HEK293T (cell line): ENCODE measurements at regions not wholly inside any gene's neighbourhood (a gene's known extent, or its start where the extent isn't known, plus 50 kb on each side); places are given as distances from the start of the nearest gene placed in this dataset.
"Not testable (repeated sequence)": the region's sequence is repeated elsewhere in the genome, so short reads cannot be mapped to it uniquely, and the experiment has no call there.

ENCODE experiments used
- CTCF ChIA-PET: fragments of 350-600 bp; formaldehyde crosslinking; extraction: SDS; loops from one replicate; lab custom pipeline; 2021; ENCODE audit warnings: antibody characterized with exemption, inconsistent platforms; lab: Yijun Ruan, JAX
- POLR2A ChIA-PET: fragments of 350-600 bp; formaldehyde crosslinking; extraction: SDS; loops from one replicate; lab custom pipeline; 2020; ENCODE audit warnings: antibody characterized with exemption, inconsistent platforms; lab: Yijun Ruan, JAX
- DNase-seq: peaks from one replicate; pipeline ENCODE4 v3.0.0; 2012; ENCODE audit warnings: mixed read lengths; ENCODE audit errors: extremely low spot score
- ARNT ChIP-seq: fragments of 450-650 bp; IDR thresholded peaks from 2 replicates; pipeline ENCODE4 v1.6.1; 2017; ENCODE audit warnings: mild to moderate bottlenecking
- BHLHE40 ChIP-seq: fragments of 450-650 bp; IDR thresholded peaks from 2 replicates; pipeline ENCODE4 v1.6.1; 2016; ENCODE audit warnings: mild to moderate bottlenecking, moderate library complexity, borderline replicate concordance
- CTBP1 ChIP-seq: fragments of 450-650 bp; IDR thresholded peaks from 2 replicates; pipeline ENCODE4 v1.6.1; 2016; ENCODE audit warnings: borderline replicate concordance
- ELF4 ChIP-seq: fragments of 450-650 bp; IDR thresholded peaks from 2 replicates; pipeline ENCODE4 v1.6.1; 2017; ENCODE audit warnings: antibody characterized with exemption
- FOXA1 ChIP-seq: fragments of 450-650 bp; IDR thresholded peaks from 2 replicates; pipeline ENCODE4 v1.6.1; 2016; ENCODE audit warnings: mild to moderate bottlenecking
- FOXK2 ChIP-seq: fragments of 450-650 bp; IDR thresholded peaks from 2 replicates; pipeline ENCODE4 v1.6.1; 2016; ENCODE audit warnings: mild to moderate bottlenecking
- FOXM1 ChIP-seq: fragments of 450-650 bp; IDR thresholded peaks from 2 replicates; pipeline ENCODE4 v1.6.1; 2017; ENCODE audit warnings: mild to moderate bottlenecking, borderline replicate concordance
- HDGF ChIP-seq: fragments of 450-650 bp; IDR thresholded peaks from 2 replicates; pipeline ENCODE4 v1.6.1; 2017; ENCODE audit warnings: antibody characterized with exemption, borderline replicate concordance
- L3MBTL2 ChIP-seq: fragments of 450-650 bp; conservative IDR thresholded peaks from 2 replicates; pipeline ENCODE4 v1.6.1; 2016; ENCODE audit warnings: mild to moderate bottlenecking
- LEF1 ChIP-seq: fragments of 450-650 bp; IDR thresholded peaks from 2 replicates; pipeline ENCODE4 v1.6.1; 2017; ENCODE audit warnings: mild to moderate bottlenecking, borderline replicate concordance
- NFRKB ChIP-seq: fragments of 450-650 bp; IDR thresholded peaks from 2 replicates; pipeline ENCODE4 v1.6.1; 2016; ENCODE audit warnings: mild to moderate bottlenecking, moderate library complexity
- PKNOX1 ChIP-seq: fragments of 450-650 bp; IDR thresholded peaks from 2 replicates; pipeline ENCODE4 v1.6.1; 2016
- SP1 ChIP-seq: fragments of 450-650 bp; IDR thresholded peaks from 2 replicates; pipeline ENCODE4 v1.6.1; 2017
- SUZ12 ChIP-seq: fragments of 450-650 bp; IDR thresholded peaks from 2 replicates; pipeline ENCODE4 v1.6.1; 2016; ENCODE audit warnings: mild to moderate bottlenecking
- TARDBP ChIP-seq: fragments of 450-650 bp; IDR thresholded peaks from 2 replicates; pipeline ENCODE4 v1.6.1; 2016
- ZNF384 ChIP-seq: fragments of 450-650 bp; IDR thresholded peaks from 2 replicates; pipeline ENCODE4 v1.6.1; 2016

- POLR2A ChIA-PET = no interaction called here
- CTCF ChIA-PET = no interaction called here
- TF ChIP-seq SUZ12 = no peak
- TF ChIP-seq FOXM1 = no peak
- no peak for TF ChIP-seq ZNF384
Measured at GRCh38 chr14:106631879-106632278, 1105.5 kb downstream of the TMEM121 start.

GRCh38 chr14:106633721-106634120 is 1107.3 kb downstream of the TMEM121 start:
- TF ChIP-seq FOXM1 (no peak), SUZ12 (no peak), ZNF384 (no peak), SP1 (no peak), ELF4 (no peak), L3MBTL2 (no peak), FOXK2 (no peak), ARNT (no peak)
- ChIA-PET CTCF (no interaction called here), POLR2A (no interaction called here)
- no peak for DNase-seq

More at GRCh38 chr14:106631879-106632278, 1105.5 kb downstream of the TMEM121 start:
- no peak for DNase-seq

GRCh38 chr14:106635569-106635968 is 1109.2 kb downstream of the TMEM121 start:
- TF ChIP-seq L3MBTL2 (no peak), BHLHE40 (no peak), PKNOX1 (no peak), FOXK2 (no peak), SP1 (no peak), ELF4 (no peak), NFRKB (no peak), FOXA1 (no peak), ARNT (no peak), CTBP1 (no peak), TARDBP (no peak), ZNF384 (no peak), LEF1 (no peak), HDGF (no peak), FOXM1 (no peak)
- no peak for DNase-seq
- CTCF ChIA-PET = no interaction called here
- POLR2A ChIA-PET = no interaction called here

- POLR2A ChIA-PET, CTCF ChIA-PET: not testable (repeated sequence)
- peak; percentile 5 for DNase-seq
Measured at GRCh38 chr14:106638786-106639452, 1112.5 kb downstream of the TMEM121 start.

GRCh38 chr14:106642090-106642489 is 1115.7 kb downstream of the TMEM121 start:
- ChIA-PET CTCF (no interaction called here), POLR2A (no interaction called here)
- DNase-seq = no peak
- no peak for TF ChIP-seq ELF4

- DNase-seq, POLR2A ChIA-PET, CTCF ChIA-PET: not testable (repeated sequence)
Measured at GRCh38 chr14:106642971-106643370, 1116.6 kb downstream of the TMEM121 start.

- POLR2A ChIA-PET, CTCF ChIA-PET, DNase-seq: not testable (repeated sequence)
Measured at GRCh38 chr14:106648874-106649273, 1122.5 kb downstream of the TMEM121 start.

- POLR2A ChIA-PET = no interaction called here
- TF ChIP-seq LEF1 (no peak), CTBP1 (no peak), SUZ12 (no peak), ELF4 (no peak), NFRKB (no peak), TARDBP (no peak), ZNF384 (no peak), FOXM1 (no peak), SP1 (no peak), BHLHE40 (no peak), HDGF (no peak), PKNOX1 (no peak), FOXA1 (no peak), FOXK2 (no peak), ARNT (no peak), L3MBTL2 (no peak)
- CTCF ChIA-PET = no interaction called here
- DNase-seq = no peak
Measured at GRCh38 chr14:106651016-106651415, 1124.6 kb downstream of the TMEM121 start.
